ENCODE measurements at regions not wholly inside any gene's neighbourhood (a gene's known extent, or its start where the extent isn't known, plus 50 kb on each side); places are given as distances from the start of the nearest gene placed in this dataset.

DNA sequence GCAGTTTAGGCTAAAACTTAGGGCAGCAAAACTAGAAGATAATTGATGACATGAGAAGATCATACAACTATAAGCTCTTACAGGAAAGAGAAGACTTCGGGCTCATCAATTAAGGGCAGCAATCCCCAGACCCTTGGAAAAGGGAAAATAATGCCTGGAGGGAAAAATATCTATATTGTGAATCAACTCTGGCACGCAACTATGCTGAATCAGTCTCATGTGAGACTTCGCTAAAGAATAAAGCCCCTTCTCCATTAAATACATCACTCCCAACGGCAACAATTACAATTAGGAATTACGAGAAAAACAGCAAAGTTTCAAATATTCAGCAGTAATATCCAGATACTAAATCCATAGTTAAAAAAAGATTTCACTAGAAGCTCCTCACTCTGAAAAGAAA is 2016.8 kb upstream of the IGFBP7 start:
- no peak for TF ChIP-seq CTCF (IDR thresholded peaks at IDR 0.05)
- TF ChIP-seq POLR2A (IDR thresholded peaks at IDR 0.05) = no peak

Measured in upper lobe of left lung (tissue), 4 donors.